GM12875 (cell line): ENCODE measurements at regions not wholly inside any gene's neighbourhood (a gene's known extent, or its start where the extent isn't known, plus 50 kb on each side); places are given as distances from the start of the nearest gene placed in this dataset.

Experiments used
- H3K4me3 ChIP-seq: one replicate; pipeline ENCODE4 v1.5.1; 2011; ENCODE audit warnings: low read depth, low read length, control low read depth
- CTCF ChIP-seq: IDR thresholded peaks from 2 replicates; pipeline ENCODE4 v1.5.1; 2011; ENCODE audit warnings: low read depth, mild to moderate bottlenecking, control low read depth, inconsistent platforms, low read length, moderate library complexity, borderline replicate concordance; ENCODE audit not compliant: insufficient read depth

GRCh38 chr4:111510535-111510934 is 634.7 kb upstream of the FAM241A start:
- TF ChIP-seq CTCF, result no peak
- H3K4me3 ChIP-seq, result no peak overlapping the region

- TF ChIP-seq CTCF, result no peak
- no peak overlapping the region for H3K4me3 ChIP-seq
These were observed 633.0 kb upstream of the FAM241A start for GRCh38 chr4:111512081-111512783.

GRCh38 chr4:111519683-111520082 is 625.6 kb upstream of the FAM241A start:
- no peak overlapping the region for H3K4me3 ChIP-seq
- TF ChIP-seq CTCF, result no peak

- no peak overlapping the region for H3K4me3 ChIP-seq
- TF ChIP-seq CTCF, result no peak
These were observed 614.8 kb upstream of the FAM241A start for GRCh38 chr4:111530446-111530845.

GRCh38 chr4:111535792-111536191 is 609.5 kb upstream of the FAM241A start:
- H3K4me3 ChIP-seq, result no peak overlapping the region
- TF ChIP-seq CTCF, result no peak

GRCh38 chr4:111537165-111537564 is 608.1 kb upstream of the FAM241A start:
- TF ChIP-seq CTCF, result no peak
- no peak overlapping the region for H3K4me3 ChIP-seq

- TF ChIP-seq CTCF, result no peak
- H3K4me3 ChIP-seq, result no peak overlapping the region
These were observed 607.4 kb upstream of the FAM241A start for GRCh38 chr4:111537871-111538270.
